GM12878 (cell line): ENCODE measurements at regions not wholly inside any gene's neighbourhood (a gene's known extent, or its start where the extent isn't known, plus 50 kb on each side); places are given as distances from the start of the nearest gene placed in this dataset.

Source experiments
- ATAC-seq: fragments of 200-7000 bp; cut with Tn5 transposase; 3 replicates; pipeline ENCODE4 v1.9.1; 2020; ENCODE audit warnings: mild to moderate bottlenecking, moderate library complexity
- BruUV-seq: library from RNA; stranded (reverse); fragments of 400-500 nt; replicated peaks from 2 replicates; lab custom pipeline; 2021; lab: Mats Ljungman, UMichigan
- CTCF ChIA-PET: fragments of 300-600 bp; sonication (Branson Sonifier 250); formaldehyde crosslinking; extraction: SDS; loops from one replicate; lab custom pipeline; 2021; ENCODE audit warnings: inconsistent platforms; lab: Yijun Ruan, JAX
- POLR2A ChIA-PET: fragments of 350-600 bp; formaldehyde crosslinking; extraction: SDS; loops from one replicate; lab custom pipeline; 2021; ENCODE audit warnings: inconsistent platforms; lab: Charles Lee
- RAD21 ChIA-PET: fragments of 300-600 bp; sonication (Branson Sonifier 250); formaldehyde crosslinking; loops from one replicate; lab custom pipeline; 2023; ENCODE audit warnings: antibody characterized with exemption; ENCODE audit not compliant: unreplicated experiment; lab: Charles Lee
- SMC1A ChIA-PET: fragments of 300-600 bp; sonication (Branson Sonifier 250); formaldehyde crosslinking; loops from one replicate; lab custom pipeline; 2023; ENCODE audit not compliant: unreplicated experiment, uncharacterized antibody; lab: Charles Lee
- DNase-seq: peaks from one replicate; pipeline ENCODE4 v3.0.0-alpha.2; 2011; ENCODE audit warnings: low read depth, low spot score
- FAIRE-seq: peaks from 3 replicates; lab custom pipeline; 2011; peaks lifted over from hg19 to GRCh38; lab: Jason Lieb, UNC
- H2AFZ ChIP-seq: 2 replicates; pipeline ENCODE4 v1.6.0; 2011; ENCODE audit warnings: low read depth, low read length, control low read depth; ENCODE audit not compliant: control insufficient read depth
- H3K27ac ChIP-seq: 2 replicates; pipeline ENCODE4 v1.5.1; 2011; ENCODE audit warnings: control low read depth; ENCODE audit not compliant: control insufficient read depth, insufficient read depth
- H3K27me3 ChIP-seq, 2 experiments: replicated peaks in 1 of 2; 2 replicates each; pipeline versions ENCODE4 v1.6.0 to v1.6.1; 2011; ENCODE audit warnings: low read length in 1 of 2; ENCODE audit not compliant: control insufficient read depth in 2 of 2, insufficient read depth in 2 of 2
- H3K36me3 ChIP-seq, 2 experiments: 2 replicates each; pipeline ENCODE4 v1.5.1; 2011; ENCODE audit warnings: low read length in 1 of 2; ENCODE audit not compliant: control insufficient read depth in 2 of 2, insufficient read depth in 2 of 2
- H3K4me1 ChIP-seq: 2 replicates; pipeline ENCODE4 v1.6.1; 2011; ENCODE audit warnings: mild to moderate bottlenecking, low read length, moderate library complexity, mixed read lengths; ENCODE audit not compliant: control insufficient read depth, insufficient read depth
- H3K4me2 ChIP-seq: 2 replicates; pipeline ENCODE4 v1.6.0; 2011; ENCODE audit warnings: control low read depth; ENCODE audit not compliant: control insufficient read depth, insufficient read depth
- H3K4me3 ChIP-seq: fragments of 200-600 bp; sonication (generic); 2 replicates; pipeline ENCODE4 v1.5.1; 2016
- H3K79me2 ChIP-seq: 2 replicates; pipeline ENCODE4 v1.6.0; 2011; ENCODE audit warnings: low read length; ENCODE audit not compliant: control insufficient read depth, insufficient read depth
- H3K9ac ChIP-seq: 2 replicates; pipeline ENCODE4 v1.8.0; 2011; ENCODE audit warnings: low read length, control low read depth, mixed read lengths; ENCODE audit not compliant: control insufficient read depth, insufficient read depth
- H3K9me3 ChIP-seq: replicated peaks from 3 replicates; pipeline ENCODE4 v1.5.1; 2011; ENCODE audit warnings: mild to moderate bottlenecking, low read length; ENCODE audit not compliant: control insufficient read depth, insufficient read depth
- H4K20me1 ChIP-seq: 2 replicates; pipeline ENCODE4 v1.6.0; 2011; ENCODE audit not compliant: control insufficient read depth, insufficient read depth
- ATF3 ChIP-seq: IDR thresholded peaks from 2 replicates; pipeline ENCODE4 v1.6.1; 2011; ENCODE audit warnings: low read depth, mild to moderate bottlenecking, low read length, moderate library complexity, borderline replicate concordance; ENCODE audit errors: extremely low read depth
- CHD1 ChIP-seq: IDR thresholded peaks from 2 replicates; pipeline ENCODE4 v1.6.1; 2012; ENCODE audit warnings: low read depth, low read length, improper control_type of control experiment
- HSF1 ChIP-seq: fragments of 150-350 bp; IDR thresholded peaks from 2 replicates; pipeline ENCODE4 v1.6.1; 2014; ENCODE audit warnings: mild to moderate bottlenecking, low read depth, low read length
- IKZF1 ChIP-seq: fragments of 450-650 bp; conservative IDR thresholded peaks from 2 replicates; pipeline ENCODE4 v1.6.1; 2017; ENCODE audit warnings: antibody characterized with exemption, mild to moderate bottlenecking
- KDM1A ChIP-seq: fragments of 200-600 bp; sonication (generic); IDR thresholded peaks from 2 replicates; pipeline ENCODE4 v1.6.1; 2016; ENCODE audit warnings: borderline replicate concordance
- MEF2B ChIP-seq: fragments of 450-650 bp; IDR thresholded peaks from 2 replicates; pipeline ENCODE4 v1.6.1; 2018; ENCODE audit warnings: mild to moderate bottlenecking, moderate library complexity; ENCODE audit not compliant: partially characterized antibody, poor library complexity, severe bottlenecking
- MXI1 ChIP-seq: fragments of 150-350 bp; IDR thresholded peaks from 2 replicates; pipeline ENCODE4 v1.6.1; 2011; ENCODE audit warnings: low read depth, mild to moderate bottlenecking, inconsistent platforms, low read length, improper control_type of control experiment
- MYC ChIP-seq: IDR thresholded peaks from 2 replicates; pipeline ENCODE4 v1.6.1; 2011; ENCODE audit warnings: mild to moderate bottlenecking, low read length, moderate library complexity, inconsistent platforms; ENCODE audit not compliant: insufficient read depth, insufficient replicate concordance, insufficient read length, severe bottlenecking
- NFXL1 ChIP-seq: fragments of 450-650 bp; IDR thresholded peaks from 2 replicates; pipeline ENCODE4 v1.6.1; 2017; ENCODE audit warnings: antibody characterized with exemption, mild to moderate bottlenecking, borderline replicate concordance
- NFYA ChIP-seq: IDR thresholded peaks from 2 replicates; pipeline ENCODE4 v1.6.1; 2011; ENCODE audit warnings: low read depth, mild to moderate bottlenecking, low read length, improper control_type of control experiment, borderline replicate concordance
- NRF1 ChIP-seq: conservative IDR thresholded peaks from 2 replicates; pipeline ENCODE4 v1.6.1; 2011; ENCODE audit warnings: mild to moderate bottlenecking, low read depth, low read length, improper control_type of control experiment
- POLR2AphosphoS5 ChIP-seq: IDR thresholded peaks from 2 replicates; pipeline ENCODE4 v1.6.1; 2011; ENCODE audit warnings: mild to moderate bottlenecking, low read length, inconsistent platforms
- RB1 ChIP-seq: fragments of 450-650 bp; formaldehyde crosslinking; IDR thresholded peaks from 2 replicates; pipeline ENCODE4 v1.6.1; 2017; ENCODE audit warnings: mild to moderate bottlenecking, borderline replicate concordance
- RUNX3 ChIP-seq: IDR thresholded peaks from 2 replicates; pipeline ENCODE4 v1.6.1; 2012; ENCODE audit warnings: low read length, inconsistent platforms
- SREBF2 ChIP-seq: IDR thresholded peaks from 2 replicates; pipeline ENCODE4 v1.6.1; 2012; ENCODE audit warnings: mild to moderate bottlenecking, low read length
- TCF7 ChIP-seq: IDR thresholded peaks from 2 replicates; pipeline ENCODE4 v1.6.1; 2014; ENCODE audit warnings: antibody characterized with exemption, borderline replicate concordance
- USF1 ChIP-seq: IDR thresholded peaks from 2 replicates; pipeline ENCODE4 v1.6.1; 2011; ENCODE audit warnings: borderline replicate concordance, low read depth, mild to moderate bottlenecking, moderate library complexity, mixed read lengths, low read length; ENCODE audit not compliant: insufficient read depth; ENCODE audit errors: extremely low read length
- USF2 ChIP-seq: IDR thresholded peaks from 2 replicates; pipeline ENCODE4 v1.6.1; 2011; ENCODE audit warnings: low read depth, low read length, improper control_type of control experiment, borderline replicate concordance
- ZNF217 ChIP-seq: fragments of 450-650 bp; IDR thresholded peaks from 2 replicates; pipeline ENCODE4 v1.6.1; 2017; ENCODE audit warnings: antibody characterized with exemption, mild to moderate bottlenecking
- ZZZ3 ChIP-seq: IDR thresholded peaks from 2 replicates; pipeline ENCODE4 v1.6.1; 2011; ENCODE audit warnings: low read depth; ENCODE audit not compliant: control insufficient read depth, insufficient read length
- WGBS: methylation state at CpG from one replicate; pipeline ENCODE4 v1.1.6; 2016; ENCODE audit warnings: low lambda C conversion rate; ENCODE audit not compliant: insufficient replicate concordance, insufficient coverage; ENCODE audit errors: missing lambda C conversion rate; 5-methylcytosine and 5-hydroxymethylcytosine counted together
- in situ Hi-C: fragments of 300-500 bp; cut with MboI; formaldehyde crosslinking; loops from 9 replicates; pipeline ENCODE4 v1.14.3; 2018; ENCODE audit warnings: mixed read lengths
- intact Hi-C: fragments of 100-400 bp; cut with micrococcal nuclease; formaldehyde crosslinking; loops from one replicate; pipeline ENCODE4 v1.14.2; 2022; ENCODE audit not compliant: unreplicated experiment

- RAD21 ChIA-PET = no interaction called here
- no peak overlapping the region for H2AFZ ChIP-seq
- H4K20me1 ChIP-seq = no peaks in the 10 kb centered on the region
- H3K4me2 ChIP-seq = no peak overlapping the region
- intact Hi-C loops = no loop called here
- 33% methylated on average over 2 of the region's 2 CpGs for WGBS
- H3K36me3 ChIP-seq = no peaks in the 10 kb centered on the region
- no peaks in the 10 kb centered on the region for H3K9me3 ChIP-seq
- ATAC-seq = no peak
- DNase-seq = no peak
- in situ Hi-C loops = no loop called here
- H3K79me2 ChIP-seq = no peaks in the 10 kb centered on the region
- no peaks in the 10 kb centered on the region for H3K4me1 ChIP-seq
- TF ChIP-seq NRF1 (no peak), KDM1A (no peak), MYC (no peak), IKZF1 (no peak), SREBF2 (no peak), POLR2AphosphoS5 (no peak), USF1 (no peak), NFXL1 (no peak), RB1 (no peak), MEF2B (no peak), MXI1 (no peak), ZZZ3 (no peak), ZNF217 (no peak), HSF1 (no peak), NFYA (no peak), ATF3 (no peak), RUNX3 (no peak), USF2 (no peak), CHD1 (no peak), TCF7 (no peak)
- TF ChIP-seq, all 136 proteins: peak for 0
- H3K27me3 ChIP-seq = no peaks in the 10 kb centered on the region
- FAIRE-seq = no peak
- no TSS peak for BruUV-seq
- ChIA-PET CTCF (interaction anchor here (1.3 to 1.5 kb wide), 2 partner anchors 11 to 83 kb away, joined by 3 to 4 read pairs; no protein-coding TSS in a partner anchor), SMC1A (interaction anchor here (0.6 to 1.0 kb wide), 6 partner anchors 11 to 147 kb away, joined by 3 read pairs; no protein-coding TSS in a partner anchor), POLR2A (no interaction called here)
- H3K27ac ChIP-seq = no peak overlapping the region
- no peak overlapping the region for H3K9ac ChIP-seq
- no peak overlapping the region for H3K4me3 ChIP-seq
These were observed 143.9 kb upstream of the RND3 start for GRCh38 chr2:150631236-150631821.
